ENCODE measurements at regions not wholly inside any gene's neighbourhood (a gene's known extent, or its start where the extent isn't known, plus 50 kb on each side); places are given as distances from the start of the nearest gene placed in this dataset.
"Not testable (repeated sequence)": the region's sequence is repeated elsewhere in the genome, so short reads cannot be mapped to it uniquely, and the experiment has no call there.

DNA sequence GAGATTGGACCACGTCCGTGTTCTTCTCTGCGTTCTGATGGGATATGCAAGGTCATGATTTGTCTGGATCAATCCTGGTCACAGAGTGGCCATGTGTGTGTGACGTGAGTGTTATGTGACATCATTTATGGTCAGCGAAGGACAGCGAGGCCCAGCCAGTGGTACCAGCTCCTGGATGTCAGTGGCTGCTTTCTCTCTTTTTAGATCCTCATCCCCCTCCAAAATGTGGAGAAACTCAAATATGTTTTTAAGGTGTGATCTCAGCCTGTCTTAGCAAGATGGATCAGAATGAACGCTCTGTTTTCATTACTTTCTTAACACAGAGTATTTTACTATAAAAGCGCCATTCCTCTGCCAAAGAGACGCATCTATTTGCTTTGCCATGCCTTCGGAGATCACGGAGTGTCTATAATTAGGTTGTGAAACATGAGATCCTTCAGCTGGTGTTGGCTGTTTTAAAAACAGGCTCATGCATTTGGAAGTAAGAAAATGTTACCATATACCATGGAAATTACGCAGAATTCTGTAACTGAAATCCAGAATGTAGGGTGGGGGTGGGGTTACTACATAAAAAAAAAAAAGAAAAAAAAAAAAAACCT lies 245.5 kb upstream of the TCERG1L start:
- no peak for DNase-seq (ENCODE audit: extremely low read depth, low read depth)

DNA sequence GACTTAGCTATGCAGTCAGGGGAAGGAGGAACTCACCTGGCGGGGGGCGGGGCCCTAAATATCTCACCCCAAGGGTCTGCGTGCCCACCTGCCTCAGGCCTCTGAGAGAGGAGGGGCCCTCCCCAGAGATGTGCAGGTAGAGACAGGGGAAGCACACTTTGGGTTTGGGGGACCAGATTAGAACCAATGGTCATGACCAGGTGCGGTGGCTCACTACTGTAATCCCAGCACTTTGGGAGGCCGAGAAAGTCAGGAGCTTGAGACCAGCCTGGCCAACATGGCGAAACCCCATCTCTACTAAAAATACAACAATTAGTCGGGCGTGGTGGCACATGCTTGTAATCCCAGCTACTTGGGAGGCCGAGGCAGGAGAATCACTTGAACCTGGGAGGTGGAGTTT lies 246.4 kb upstream of the TCERG1L start:
- not testable (repeated sequence) for DNase-seq (ENCODE audit: extremely low read depth, low read depth)

DNA sequence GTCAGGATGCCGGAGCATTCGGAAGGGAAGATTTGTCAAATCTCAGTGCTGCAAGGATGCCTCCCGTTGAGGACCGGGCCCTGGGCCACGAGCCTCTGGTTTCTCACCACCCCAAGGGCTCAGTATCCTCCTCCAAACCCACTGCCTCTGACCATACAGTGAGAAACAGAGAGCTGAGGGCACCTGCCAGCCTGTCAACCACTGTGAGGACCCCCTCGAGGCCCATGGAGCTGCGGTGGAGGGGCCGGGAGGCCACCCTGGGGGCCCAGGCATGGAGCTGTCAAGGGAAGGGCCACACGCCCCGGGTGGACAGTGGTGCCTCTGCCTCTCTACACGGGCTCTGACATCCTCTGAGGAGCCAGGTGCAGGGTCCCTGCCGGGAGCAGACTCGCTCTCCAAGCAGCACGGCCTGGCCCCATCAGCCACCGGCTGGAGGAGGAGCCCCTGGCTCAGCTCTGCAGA lies 248.0 kb upstream of the TCERG1L start:
- DNase-seq (ENCODE audit: extremely low read depth, low read depth): no peak

DNA sequence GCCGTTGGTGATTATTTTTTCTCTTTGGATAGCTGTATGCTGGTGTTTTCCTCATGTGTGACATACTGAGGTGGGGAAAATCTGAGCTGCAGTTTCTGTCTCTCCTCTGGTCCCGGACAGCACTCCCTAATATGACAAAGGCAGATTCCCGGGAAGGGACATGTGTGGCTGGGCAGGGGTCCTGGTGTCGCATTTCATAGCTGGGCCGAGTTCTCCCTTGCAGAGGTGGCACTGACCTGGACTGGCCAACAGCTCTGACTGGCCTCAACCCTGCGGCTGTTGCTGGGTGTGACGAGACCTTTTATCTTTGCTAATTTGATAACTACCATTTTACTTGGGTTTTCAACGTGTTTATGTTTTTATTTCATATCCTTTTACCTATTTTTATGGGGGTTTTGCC lies 248.6 kb upstream of the TCERG1L start:
- no peak for DNase-seq (ENCODE audit: extremely low read depth, low read depth)

DNA sequence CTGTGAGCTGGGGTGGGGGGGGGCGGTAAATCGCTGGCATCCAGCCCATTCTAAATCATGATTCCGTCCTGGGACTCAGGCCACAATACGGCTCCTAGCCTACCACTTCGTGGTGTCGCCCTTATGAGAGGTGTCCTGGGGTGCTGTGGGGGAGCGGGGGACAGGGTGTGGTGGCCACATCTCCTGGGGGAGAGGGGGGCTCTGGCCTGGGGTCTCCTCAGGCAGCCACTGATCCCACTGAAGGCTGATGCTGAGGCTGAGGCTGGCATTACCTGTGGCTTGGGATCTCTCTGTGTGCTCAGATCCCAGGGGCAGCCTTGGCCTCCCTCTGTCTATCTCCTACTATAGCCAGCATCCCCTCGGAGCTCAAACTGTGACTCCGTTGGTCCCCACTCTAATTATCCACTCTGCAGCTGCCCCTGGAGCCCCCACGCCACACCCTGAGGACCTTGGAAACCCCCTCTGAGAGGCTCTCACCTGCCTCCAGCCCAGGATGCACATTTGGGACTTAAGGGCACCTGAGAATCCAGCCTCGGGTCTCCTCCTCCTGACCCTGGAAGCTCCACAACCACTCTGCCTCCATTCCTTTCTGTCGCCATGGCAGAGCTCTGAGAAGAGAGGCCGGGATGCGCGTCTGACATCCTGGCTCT lies 249.3 kb upstream of the TCERG1L start:
- no peak for DNase-seq (ENCODE audit: extremely low read depth, low read depth)

DNA sequence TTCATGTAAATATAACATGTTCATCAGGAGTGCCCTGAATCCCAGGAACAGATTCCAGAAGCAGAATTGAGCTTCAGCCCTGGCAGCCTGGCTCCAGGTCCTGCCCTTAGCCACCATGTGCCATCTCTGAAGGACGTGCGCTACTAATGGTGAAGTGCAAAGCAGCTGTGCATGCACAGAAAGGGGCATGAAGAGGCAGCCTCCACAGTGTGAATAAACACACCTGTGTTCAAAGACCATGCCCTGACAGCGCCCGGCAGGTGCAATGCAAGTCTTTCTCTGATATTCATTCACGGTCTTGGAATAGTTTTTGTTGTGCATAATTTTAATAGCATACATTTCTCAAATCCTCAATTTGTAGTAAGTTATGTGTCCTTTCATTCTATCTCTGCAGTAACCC lies 250.4 kb upstream of the TCERG1L start:
- DNase-seq (ENCODE audit: extremely low read depth, low read depth): no peak

DNA sequence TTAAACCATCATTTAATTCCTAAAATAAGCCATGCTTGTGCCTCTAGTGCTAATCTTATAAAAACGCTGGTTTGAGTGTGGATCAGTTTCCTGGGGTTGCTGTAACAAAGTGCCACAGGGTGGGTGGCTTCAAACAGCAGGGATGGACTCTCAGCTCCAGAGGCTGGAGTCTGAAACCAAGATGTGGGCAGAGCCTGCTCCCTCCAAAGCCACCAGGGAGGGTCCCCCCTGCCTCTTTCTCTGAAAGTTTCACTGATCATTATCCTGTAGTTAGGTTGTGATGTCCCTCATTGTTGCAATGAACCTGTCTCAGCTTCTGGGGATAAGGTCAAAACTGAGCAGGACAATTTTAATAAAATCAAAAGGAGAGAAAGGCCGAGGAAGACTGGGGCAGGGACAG lies 251.9 kb upstream of the TCERG1L start:
- no peak for DNase-seq (ENCODE audit: extremely low read depth, low read depth)

DNA sequence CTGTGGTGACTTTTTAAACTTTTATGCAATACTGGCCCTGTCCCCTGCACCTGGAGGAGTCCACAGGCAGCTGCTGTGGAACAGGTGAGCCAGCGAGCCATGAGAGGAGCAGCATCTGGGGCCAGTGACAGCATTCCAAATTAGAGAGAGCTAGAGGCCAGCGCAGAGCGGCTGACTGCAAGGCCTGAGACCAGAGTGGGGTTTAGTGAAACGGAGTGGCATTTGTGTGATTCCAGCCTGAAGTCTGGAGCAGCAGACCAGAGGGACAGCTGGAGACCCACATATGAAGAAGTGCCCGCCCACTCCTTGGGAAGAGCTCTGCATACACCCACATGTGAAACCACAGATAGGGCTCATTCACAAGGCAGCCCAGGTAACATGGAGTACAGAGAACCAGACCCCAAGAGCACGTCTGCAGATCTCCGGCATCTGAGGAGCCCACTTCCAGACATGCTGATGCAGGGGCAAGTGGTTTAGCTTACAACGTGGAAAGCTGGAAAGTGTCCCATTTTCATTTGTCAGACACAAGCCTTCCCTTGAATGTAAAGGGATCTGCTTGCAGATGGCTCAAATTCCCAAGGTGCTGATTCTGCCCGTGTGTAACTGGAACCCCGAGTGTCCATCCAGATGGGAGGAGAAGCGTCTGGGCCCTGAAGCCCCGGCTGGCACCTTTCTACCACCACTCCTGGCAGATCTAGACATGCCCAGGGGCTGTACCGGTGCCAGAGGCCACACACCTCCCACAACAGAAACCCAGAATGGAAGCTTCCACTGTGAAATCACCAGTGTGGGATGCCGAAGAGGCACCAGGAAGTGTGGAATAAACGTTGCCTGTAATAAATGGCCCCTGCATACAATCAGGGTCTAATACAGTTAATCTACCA lies 256.0 kb upstream of the TCERG1L start:
- DNase-seq (ENCODE audit: extremely low read depth, low read depth): no peak

DNA sequence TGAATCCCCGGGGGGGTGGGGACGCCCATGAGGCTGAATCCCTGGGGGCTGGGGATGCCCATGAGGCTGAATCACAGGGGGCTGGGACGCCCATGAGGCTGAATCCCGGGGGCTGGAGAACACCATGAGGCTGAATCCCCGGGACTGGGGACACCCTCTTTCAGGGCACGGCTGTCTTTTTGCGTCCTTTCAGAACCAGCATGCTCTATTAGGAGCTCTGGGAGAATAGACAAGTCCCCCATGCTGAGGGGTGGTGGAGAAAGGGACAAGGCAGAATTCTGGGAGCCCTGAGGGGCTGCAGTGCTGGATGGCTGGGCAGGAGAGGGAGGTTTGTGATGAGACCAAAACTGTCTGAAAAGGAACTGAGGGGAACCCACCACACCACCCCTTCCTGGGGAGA lies 257.3 kb upstream of the TCERG1L start:
- no peak for DNase-seq (ENCODE audit: extremely low read depth, low read depth)

DNA sequence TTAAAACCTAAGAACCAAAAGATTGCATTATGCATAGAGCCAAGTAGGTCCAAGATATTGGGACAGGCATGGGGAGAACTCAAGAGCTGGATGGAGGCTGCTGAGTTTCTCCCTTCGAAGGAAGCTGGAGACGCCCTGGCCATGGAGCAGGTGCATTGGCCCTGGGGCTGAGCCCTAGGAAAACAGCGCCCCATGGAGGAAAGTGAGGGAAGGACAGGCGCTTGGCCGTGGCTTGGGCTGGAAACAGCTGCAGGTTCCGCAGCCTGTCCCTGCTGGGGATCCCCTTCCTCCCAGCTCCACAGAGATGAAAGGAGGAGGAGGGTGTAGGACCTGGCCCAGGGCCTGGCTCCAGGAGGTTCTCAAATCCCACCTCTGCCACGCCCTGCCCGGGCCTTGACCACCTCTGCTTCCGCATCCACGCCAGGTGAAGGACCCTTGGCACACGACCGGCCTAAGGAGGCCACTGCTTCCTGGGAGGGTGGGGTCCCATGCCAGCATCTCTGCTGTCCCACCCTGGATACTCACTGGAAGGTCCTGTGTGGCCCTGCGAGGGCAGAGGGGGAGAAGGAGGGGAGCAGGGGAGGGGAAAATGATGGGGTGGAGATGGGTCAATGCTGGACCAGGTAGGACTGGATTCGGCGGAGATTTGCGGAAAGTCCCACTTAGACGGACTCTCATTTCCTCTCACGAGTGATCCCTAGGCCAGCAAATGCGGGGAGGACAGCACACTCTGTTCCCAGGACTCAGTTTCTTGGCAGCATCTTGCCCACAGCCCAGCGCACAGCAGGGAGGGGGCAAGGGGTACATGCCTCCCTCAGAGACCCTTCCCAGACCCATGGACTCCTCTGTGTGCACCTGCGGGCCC lies 258.6 kb upstream of the TCERG1L start:
- no peak for DNase-seq (ENCODE audit: extremely low read depth, low read depth)

DNA sequence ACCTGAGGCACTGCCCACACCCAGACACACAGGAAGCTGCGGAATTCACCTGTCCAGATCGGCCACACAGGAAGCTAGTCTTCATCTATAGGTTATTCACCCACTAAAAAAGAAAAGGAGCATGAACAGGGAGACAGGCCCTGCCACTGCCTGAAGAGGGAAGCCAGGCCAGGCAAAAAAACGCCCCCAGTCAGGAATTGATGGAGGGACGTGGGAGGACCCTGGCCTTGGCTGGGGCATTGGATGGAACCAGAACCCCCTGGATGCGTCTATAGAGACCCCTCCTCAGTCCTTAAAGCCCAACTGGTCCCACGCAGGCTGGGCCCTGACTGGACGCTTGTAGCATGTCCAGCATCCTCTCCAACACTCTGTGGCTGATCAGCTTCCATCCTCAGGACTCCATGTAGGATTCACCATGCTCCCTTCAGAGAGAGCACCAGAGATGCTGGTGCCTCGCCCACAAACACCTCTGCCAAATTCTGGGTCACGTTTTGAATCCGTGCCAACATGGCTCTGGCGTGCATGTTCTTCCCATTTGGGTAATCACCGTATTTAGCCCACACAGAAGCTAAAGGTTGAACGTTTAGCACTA lies 259.3 kb upstream of the TCERG1L start:
- no peak for DNase-seq (ENCODE audit: extremely low read depth, low read depth)

DNA sequence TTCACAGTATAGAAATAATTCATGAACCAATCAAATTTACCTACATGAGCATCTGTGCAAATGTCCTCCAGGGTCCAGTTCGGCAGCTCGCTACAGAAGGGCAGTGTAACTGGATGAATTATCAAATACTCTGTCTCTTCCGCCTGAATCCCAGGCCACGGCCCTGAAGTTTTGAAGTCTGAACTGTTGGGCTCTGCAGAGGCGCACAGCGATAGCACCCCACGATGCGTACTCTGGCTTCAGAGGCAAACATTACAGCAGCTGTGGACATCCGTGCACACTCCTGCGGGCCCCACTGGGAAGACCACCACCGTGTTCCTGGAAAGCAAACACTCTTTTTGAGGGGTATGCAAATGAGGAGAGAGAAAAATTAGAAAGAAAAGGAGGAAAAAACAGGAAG lies 259.8 kb upstream of the TCERG1L start:
- no peak for DNase-seq (ENCODE audit: extremely low read depth, low read depth)

DNA sequence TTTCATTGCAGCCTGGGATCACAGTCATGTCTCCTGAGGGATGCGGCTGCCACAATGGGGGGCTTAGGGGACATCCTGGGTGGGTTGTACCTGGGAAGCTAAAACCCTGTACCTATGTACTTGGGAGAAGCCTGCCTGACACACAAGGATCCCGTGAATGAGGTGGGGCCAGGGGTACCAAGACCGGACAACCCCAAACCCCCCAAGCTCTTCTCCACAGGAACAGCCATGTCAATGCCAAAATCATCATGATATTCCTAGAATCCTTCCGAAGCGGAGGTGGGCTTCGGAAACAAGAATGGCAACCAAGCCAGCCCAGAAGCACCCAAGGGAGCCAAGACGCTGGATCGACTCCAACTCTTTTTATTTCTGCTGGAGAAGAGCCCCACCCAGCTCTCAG lies 260.3 kb upstream of the TCERG1L start:
- DNase-seq (ENCODE audit: extremely low read depth, low read depth): no peak

DNA sequence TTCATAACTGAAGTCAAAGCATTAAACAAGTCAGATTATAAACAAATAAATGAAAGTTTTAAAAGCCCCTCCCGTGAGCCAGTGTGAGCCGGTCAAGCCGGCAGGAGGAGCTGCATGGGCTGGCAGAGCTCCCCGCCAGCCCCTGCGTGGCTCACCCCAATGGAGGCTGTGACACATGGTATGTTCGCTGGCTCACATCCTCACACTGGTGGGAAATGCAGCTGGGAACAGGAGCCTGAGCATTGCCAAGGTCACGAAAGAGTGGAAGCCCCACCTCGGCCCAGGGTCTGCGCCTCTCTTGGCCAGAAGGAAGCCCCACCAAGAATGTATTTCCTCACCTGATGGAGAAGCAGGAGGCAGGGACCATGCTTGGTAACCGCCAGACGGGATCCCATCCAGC lies 261.7 kb upstream of the TCERG1L start:
- DNase-seq (ENCODE audit: extremely low read depth, low read depth): no peak

DNA sequence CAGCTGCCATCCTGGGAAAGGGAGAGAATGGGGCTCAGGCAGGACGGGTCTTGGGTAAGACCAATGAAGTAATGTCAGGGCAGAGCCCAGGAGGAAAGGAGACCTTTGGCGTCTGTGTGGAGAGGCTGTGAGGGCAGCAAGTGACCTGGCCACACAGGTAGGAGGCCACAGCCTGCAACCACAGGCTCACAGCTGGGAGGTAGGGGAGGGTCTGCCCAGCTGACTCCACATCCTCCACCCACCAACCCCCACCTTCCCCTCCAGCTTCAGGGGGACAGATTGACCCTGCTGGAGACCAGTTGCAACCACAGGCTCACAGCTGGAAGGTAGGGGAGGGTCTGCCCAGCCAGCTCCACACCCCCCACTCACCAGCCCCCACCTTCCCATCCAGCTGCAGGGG lies 262.2 kb upstream of the TCERG1L start:
- DNase-seq (ENCODE audit: extremely low read depth, low read depth): no peak

DNA sequence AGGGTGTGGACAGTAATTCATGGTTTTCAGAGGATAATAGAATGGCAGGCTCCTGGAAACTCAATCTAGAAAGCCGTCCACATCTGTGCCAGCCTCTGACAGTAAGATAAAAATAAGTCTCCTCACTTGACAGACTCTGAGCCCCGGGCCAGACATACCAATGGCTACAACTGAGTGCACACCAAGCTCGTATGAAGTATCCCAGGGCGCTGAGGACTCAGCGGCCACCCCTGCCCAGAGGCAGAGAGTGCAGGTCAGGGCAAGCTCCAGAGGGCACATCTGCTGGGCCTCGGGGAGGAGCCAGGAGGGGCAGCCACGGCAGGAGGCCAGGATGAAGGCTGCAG lies 262.8 kb upstream of the TCERG1L start:
- DNase-seq (ENCODE audit: extremely low read depth, low read depth): no peak

DNA sequence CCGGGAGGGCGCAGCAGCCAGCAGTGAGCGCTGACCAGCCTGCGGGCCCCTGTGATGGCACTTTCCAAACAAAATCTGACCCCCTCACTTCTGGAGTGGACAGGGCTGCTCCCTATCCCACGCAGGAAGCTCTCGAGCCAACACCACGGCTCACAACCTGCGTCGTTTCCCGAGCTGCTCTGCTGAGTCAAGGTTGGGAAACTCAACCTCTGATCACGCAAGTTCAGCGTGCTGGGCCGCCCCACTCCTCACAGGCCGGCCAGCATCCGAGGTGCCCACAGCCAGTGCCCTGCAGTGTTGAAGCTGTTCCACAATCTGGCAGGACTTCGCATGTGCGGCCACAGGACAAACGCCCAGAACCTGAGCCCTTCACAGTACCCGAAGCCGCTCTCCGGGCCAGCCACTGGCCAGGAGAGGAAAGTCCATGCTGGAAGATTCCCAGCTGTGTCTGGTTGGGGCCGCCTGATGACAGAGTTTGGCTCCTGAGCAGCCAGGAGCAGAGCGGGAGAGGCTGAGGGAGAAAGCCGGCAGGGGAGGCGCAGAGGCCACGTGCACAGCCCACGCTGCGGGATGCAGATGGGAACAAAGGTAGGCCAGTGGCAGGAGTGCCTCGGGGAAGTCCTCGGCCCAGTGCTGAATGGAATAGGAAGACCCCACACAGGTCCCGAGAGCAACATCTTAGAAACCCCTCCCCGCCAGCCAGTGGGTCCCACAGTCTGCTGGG lies 263.3 kb upstream of the TCERG1L start:
- no peak for DNase-seq (ENCODE audit: extremely low read depth, low read depth)

DNA sequence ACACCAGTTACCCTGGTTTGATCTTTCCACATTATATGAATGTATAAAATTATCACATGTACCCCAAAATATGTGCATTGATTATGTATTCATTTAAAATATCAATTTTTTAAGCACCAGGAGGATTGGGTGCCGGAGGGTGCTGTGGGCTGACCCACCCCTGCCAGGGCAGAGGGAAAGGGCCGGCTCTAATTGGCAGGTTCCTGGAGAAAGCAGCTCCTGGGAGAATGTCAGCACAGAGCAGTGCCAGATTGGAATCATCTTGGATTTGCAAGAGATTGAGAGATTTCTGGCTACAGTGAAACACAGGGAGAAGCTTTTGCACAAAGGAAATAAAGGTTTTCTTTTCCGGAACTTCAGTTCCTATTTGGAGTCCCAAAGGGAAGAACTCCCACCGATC lies 264.4 kb upstream of the TCERG1L start:
- DNase-seq (ENCODE audit: extremely low read depth, low read depth): no peak

DNA sequence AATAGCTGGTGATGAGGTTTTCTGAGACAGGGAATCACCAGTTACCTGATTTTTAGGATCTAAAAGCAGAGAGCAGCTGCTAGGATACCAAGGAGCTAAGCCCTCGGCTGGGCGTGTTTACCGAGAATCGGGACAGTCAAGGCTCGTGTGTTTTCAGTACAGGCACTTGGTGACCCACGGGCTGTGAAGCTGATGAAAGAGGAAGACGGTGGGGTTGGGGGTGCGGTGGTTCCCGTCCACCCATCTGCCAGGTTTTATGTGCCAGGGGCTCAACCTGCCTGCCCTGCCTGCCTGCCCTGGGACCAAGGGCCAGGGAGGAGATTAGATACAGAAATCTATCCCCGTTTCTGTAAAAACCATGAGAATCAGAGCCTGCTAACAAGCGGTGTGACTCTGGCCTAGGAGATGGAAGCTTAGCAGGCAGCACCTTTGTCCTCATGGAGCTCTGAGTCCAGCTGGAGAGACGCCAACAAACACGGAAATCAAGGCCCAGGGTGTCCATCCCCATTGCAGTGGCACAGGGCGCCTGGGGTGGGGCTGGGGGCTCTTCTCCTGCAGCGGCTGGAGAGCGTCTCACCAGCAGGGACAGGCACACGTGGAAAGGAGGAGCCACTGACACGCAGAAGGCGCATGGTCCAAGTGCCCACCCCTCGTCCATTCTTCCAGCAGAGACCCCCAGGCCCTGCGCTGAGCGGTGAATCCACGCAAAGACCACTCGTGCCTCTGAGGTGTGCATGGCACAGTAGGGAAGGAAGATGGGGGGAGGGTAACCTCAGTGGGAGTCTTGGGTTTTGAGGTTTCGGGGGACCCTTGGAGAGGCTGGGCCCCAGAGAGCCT lies 265.0 kb upstream of the TCERG1L start:
- DNase-seq (ENCODE audit: extremely low read depth, low read depth): no peak
